ENCODE measurements at regions not wholly inside any gene's neighbourhood (a gene's known extent, or its start where the extent isn't known, plus 50 kb on each side); places are given as distances from the start of the nearest gene placed in this dataset.

- Histone ChIP-seq H3K36me3 (ENCODE audit: insufficient read depth) (no peaks in the 10 kb centered on the region), H3F3A (replicated peaks; ENCODE audit: low read depth) (no peaks in the 10 kb centered on the region), H3K4me3 (no peak overlapping the region), H2AFZ (no peak overlapping the region), H4K20me1 (replicated peaks; ENCODE audit: insufficient read depth) (no peaks in the 10 kb centered on the region), H3K79me2 (replicated peaks; ENCODE audit: insufficient read depth) (no peaks in the 10 kb centered on the region), H3K4me1 (ENCODE audit: insufficient read depth) (no peaks in the 10 kb centered on the region), H3K9me2 (ENCODE audit: insufficient read depth) (no peaks in the 10 kb centered on the region), H3K27ac (ENCODE audit: low read depth) (no peak overlapping the region), H3K27me3 (ENCODE audit: insufficient read depth) (no peaks in the 10 kb centered on the region), H3K4me2 (no peak overlapping the region)
- TF ChIP-seq STAT1 (IDR thresholded peaks at IDR 0.05; ENCODE audit: unreplicated experiment), result no peak
- TF ChIP-seq POLR2AphosphoS5 (IDR thresholded peaks at IDR 0.05; ENCODE audit: low read depth), result no peak
- no peak for DNase-seq (ENCODE audit: low spot score)
- Mint-ChIP-seq H3K27me3 (ENCODE audit: insufficient read depth, low read depth, poor library complexity) (no peaks in the 10 kb centered on the region), H3K4me3 (no peak overlapping the region), H3K36me3 (ENCODE audit: low read depth) (no peaks in the 10 kb centered on the region), H3K27ac (no peak overlapping the region), H3K9me3 (no peaks in the 10 kb centered on the region), H3K4me1 (no peaks in the 10 kb centered on the region)
- ATAC-seq, result no peak
Measured at GRCh38 chr2:18154259-18154658, 275.8 kb downstream of the KCNS3 start.

- TF ChIP-seq ZNF462 (CRISPR knock-in tag; IDR thresholded peaks at IDR 0.05), result no peak
- no peak for TF ChIP-seq CREB1 (CRISPR knock-in tag; IDR thresholded peaks at IDR 0.05; ENCODE audit: low read depth)
- no peak for TF ChIP-seq REST (IDR thresholded peaks at IDR 0.05; ENCODE audit: unreplicated experiment)
- TF ChIP-seq NANOG (IDR thresholded peaks at IDR 0.05; ENCODE audit: borderline replicate concordance), result no peak
- TF ChIP-seq POLR2AphosphoS5 (IDR thresholded peaks at IDR 0.05; ENCODE audit: low read depth), result no peak
- no peak for TF ChIP-seq JUNB (IDR thresholded peaks at IDR 0.05; ENCODE audit: unreplicated experiment)
- TF ChIP-seq EZH2 (IDR thresholded peaks at IDR 0.05; ENCODE audit: low read depth, unreplicated experiment), result no peak
- no peak for TF ChIP-seq STAT1 (IDR thresholded peaks at IDR 0.05; ENCODE audit: unreplicated experiment)
- TF ChIP-seq EZH2phosphoT487 (IDR thresholded peaks at IDR 0.05; ENCODE audit: unreplicated experiment), result no peak
- no peak for TF ChIP-seq ZNF331 (CRISPR knock-in tag; IDR thresholded peaks at IDR 0.05; ENCODE audit: low read depth)
- Mint-ChIP-seq H3K4me3 (no peak overlapping the region), H3K36me3 (ENCODE audit: low read depth) (no peaks in the 10 kb centered on the region), H3K27me3 (ENCODE audit: insufficient read depth, low read depth, poor library complexity) (no peaks in the 10 kb centered on the region), H3K4me1 (no peaks in the 10 kb centered on the region), H3K27ac (no peak overlapping the region), H3K9me3 (no peaks in the 10 kb centered on the region)
- Histone ChIP-seq H3F3A (replicated peaks; ENCODE audit: low read depth) (no peaks in the 10 kb centered on the region), H3K4me3 (no peak overlapping the region), H3K36me3 (ENCODE audit: insufficient read depth) (no peaks in the 10 kb centered on the region), H2AFZ (no peak overlapping the region), H3K79me2 (replicated peaks; ENCODE audit: insufficient read depth) (no peaks in the 10 kb centered on the region), H3K4me2 (no peak overlapping the region), H3K27ac (ENCODE audit: low read depth) (no peak overlapping the region), H3K27me3 (ENCODE audit: insufficient read depth) (no peaks in the 10 kb centered on the region), H3K4me1 (ENCODE audit: insufficient read depth) (no peaks in the 10 kb centered on the region), H3K9me2 (ENCODE audit: insufficient read depth) (no peaks in the 10 kb centered on the region), H4K20me1 (replicated peaks; ENCODE audit: insufficient read depth) (no peaks in the 10 kb centered on the region)
- DNase-seq (ENCODE audit: low spot score), result no peak
- ATAC-seq, result no peak
Measured at GRCh38 chr2:18153741-18154140, 275.3 kb downstream of the KCNS3 start.
